Adrenal gland (tissue), 9 donors: ENCODE measurements at regions not wholly inside any gene's neighbourhood (a gene's known extent, or its start where the extent isn't known, plus 50 kb on each side); places are given as distances from the start of the nearest gene placed in this dataset.

ENCODE experiments used
- DNase-seq, 7 donors: peaks; one replicate each; pipeline ENCODE4 v3.0.0-alpha.2; 2019 to 2020
- H3K27ac ChIP-seq, 5 donors: fragments of 200-600 bp; sonication (generic) in 4 of 5; 1 replicate in 3 of 5; 2 replicates in 2 of 5; pipeline versions ENCODE4 v1.5.1 to v1.8.0; 2016 to 2020; ENCODE audit warnings: mild to moderate bottlenecking in 1 of 5
- H3K27me3 ChIP-seq: fragments of 200-600 bp; 2 replicates; pipeline ENCODE4 v1.8.0; 2021
- H3K36me3 ChIP-seq, 2 donors: fragments of 200-600 bp; replicated peaks in 1 of 2; 1 replicate in 1 of 2; 2 replicates in 1 of 2; pipeline versions ENCODE4 v1.5.1 to v1.8.0; 2018 to 2022
- H3K4me1 ChIP-seq, 2 donors: fragments of 200-600 bp; replicated peaks in 1 of 2; 1 replicate in 1 of 2; 2 replicates in 1 of 2; pipeline versions ENCODE4 v1.5.1 to v1.8.0; 2018 to 2021
- H3K4me3 ChIP-seq, 4 donors: fragments of 200-600 bp; sonication (generic) in 3 of 4; one replicate each; pipeline ENCODE4 v1.5.1; 2016 to 2018
- H3K9me3 ChIP-seq, 3 donors: fragments of 200-600 bp; sonication (generic) in 1 of 3; replicated peaks in 1 of 3; 1 replicate in 2 of 3; 2 replicates in 1 of 3; pipeline versions ENCODE4 v1.5.1 to v1.8.0; 2016 to 2021
- POLR2A ChIP-seq, 2 donors: fragments of 450-650 bp; IDR thresholded peaks; one replicate each; pipeline ENCODE4 v1.6.1; 2017; ENCODE audit warnings: antibody characterized with exemption in 2 of 2, mild to moderate bottlenecking in 2 of 2, moderate library complexity in 1 of 2
- WGBS, 4 donors: extraction: QIAGEN DNeasy Blood & Tissue Kit in 2 of 4; methylation state at CpG; one replicate each; pipeline versions ENCODE4 v1.1.5 to v1.1.7; 2013 to 2017; 5-methylcytosine and 5-hydroxymethylcytosine counted together
- intact Hi-C, 2 donors: fragments of 100-400 bp; cut with DNase I; formaldehyde crosslinking; loops; one replicate each; pipeline versions ENCODE4 v1.14.1 to v1.15.0; 2022 to 2023
- TF ChIP-seq, protein P1 (sequence below), 6 experiments: fragments of 450-650 bp in 4 of 6; fragments of 200-600 bp in 2 of 6; sonication (generic) in 1 of 6; IDR thresholded peaks; 1 replicate in 5 of 6; 2 replicates in 1 of 6; pipeline versions ENCODE4 v1.5.1 to v1.8.0; 2016 to 2021; ENCODE audit warnings: antibody characterized with exemption in 6 of 6, mild to moderate bottlenecking in 2 of 6, moderate library complexity in 1 of 6
- donor health status: healthy with polysubstance abuse.
- donor health status: Bipolar disorder and iron deficiency.
- donor health status: DM: yes; HTN: yes; CAD: no.
- donor health status: DM: no; HTN: no; CAD: no.
- donor health status: DM: no; HTN: no; CAD: no.

DNA sequence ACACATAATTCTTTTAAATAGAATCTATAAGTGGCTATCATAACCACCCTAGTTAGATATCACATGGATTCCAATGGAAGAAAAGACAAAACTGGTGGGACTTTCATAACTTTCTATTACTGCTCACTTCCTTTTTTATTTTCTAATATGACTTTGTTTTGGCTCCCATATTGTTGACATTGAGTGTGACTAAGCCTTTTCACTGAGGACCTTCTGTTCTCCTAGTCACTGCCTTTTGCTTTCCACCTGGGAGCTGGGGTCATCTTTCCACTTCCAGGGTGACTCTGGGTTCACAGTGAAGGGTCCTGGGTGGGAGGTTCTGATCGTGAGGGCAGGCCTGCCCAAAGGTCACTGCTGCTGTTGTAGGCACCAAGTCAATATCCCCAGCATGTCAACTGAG lies 275.8 kb downstream of the TGFB2 start:
- Histone ChIP-seq H3K4me3 (no peak overlapping the region), H3K27me3 (no peaks in the 10 kb centered on the region), H3K27ac (no peak overlapping the region), H3K4me1 (no peaks in the 10 kb centered on the region), H3K9me3 (no peaks in the 10 kb centered on the region), H3K36me3 (no peaks in the 10 kb centered on the region)
- TF ChIP-seq, protein P1, sequence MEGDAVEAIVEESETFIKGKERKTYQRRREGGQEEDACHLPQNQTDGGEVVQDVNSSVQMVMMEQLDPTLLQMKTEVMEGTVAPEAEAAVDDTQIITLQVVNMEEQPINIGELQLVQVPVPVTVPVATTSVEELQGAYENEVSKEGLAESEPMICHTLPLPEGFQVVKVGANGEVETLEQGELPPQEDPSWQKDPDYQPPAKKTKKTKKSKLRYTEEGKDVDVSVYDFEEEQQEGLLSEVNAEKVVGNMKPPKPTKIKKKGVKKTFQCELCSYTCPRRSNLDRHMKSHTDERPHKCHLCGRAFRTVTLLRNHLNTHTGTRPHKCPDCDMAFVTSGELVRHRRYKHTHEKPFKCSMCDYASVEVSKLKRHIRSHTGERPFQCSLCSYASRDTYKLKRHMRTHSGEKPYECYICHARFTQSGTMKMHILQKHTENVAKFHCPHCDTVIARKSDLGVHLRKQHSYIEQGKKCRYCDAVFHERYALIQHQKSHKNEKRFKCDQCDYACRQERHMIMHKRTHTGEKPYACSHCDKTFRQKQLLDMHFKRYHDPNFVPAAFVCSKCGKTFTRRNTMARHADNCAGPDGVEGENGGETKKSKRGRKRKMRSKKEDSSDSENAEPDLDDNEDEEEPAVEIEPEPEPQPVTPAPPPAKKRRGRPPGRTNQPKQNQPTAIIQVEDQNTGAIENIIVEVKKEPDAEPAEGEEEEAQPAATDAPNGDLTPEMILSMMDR (IDR thresholded peaks at IDR 0.05), result no peak
- TF ChIP-seq POLR2A (IDR thresholded peaks at IDR 0.05), result no peak
- intact Hi-C loops, result no loop called here
- DNase-seq, result no peak
- 69 to 86% (median 79%) methylated on average over 1 of the region's 1 CpG for WGBS, 4 donors

DNA sequence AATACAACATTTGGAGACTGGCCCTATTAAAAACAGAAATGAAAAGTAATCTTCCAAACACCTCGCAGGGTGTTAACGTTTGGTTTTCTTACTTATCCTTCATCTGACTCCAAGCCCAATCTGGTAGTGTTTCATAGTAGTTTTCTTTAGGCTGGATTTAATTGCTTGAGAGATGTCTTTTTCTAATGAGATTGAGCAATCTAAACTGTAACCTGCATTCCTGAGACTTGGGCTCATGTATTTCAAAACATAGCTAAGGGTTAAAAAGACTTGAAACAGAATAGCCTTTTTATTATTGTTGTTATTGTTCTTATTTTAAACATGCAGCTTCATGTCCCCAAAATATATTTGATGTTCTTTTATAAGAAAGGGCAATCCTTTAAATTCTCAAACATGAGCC lies 278.9 kb downstream of the TGFB2 start:
- TF ChIP-seq POLR2A (IDR thresholded peaks at IDR 0.05), result no peak
- TF ChIP-seq, protein P1 (IDR thresholded peaks at IDR 0.05), result no peak
- 75 to 96% (median 89%) methylated on average over 2 of the region's 2 CpGs for WGBS, 4 donors
- no peaks in the 10 kb centered on the region for H3K36me3 ChIP-seq
- H3K4me1 ChIP-seq, result no peaks in the 10 kb centered on the region
- H3K9me3 ChIP-seq, result no peaks in the 10 kb centered on the region
- intact Hi-C loops, result no loop called here
- DNase-seq, result no peak
- H3K27me3 ChIP-seq, result no peaks in the 10 kb centered on the region
- no peak overlapping the region for H3K27ac ChIP-seq
- H3K4me3 ChIP-seq, result no peak overlapping the region

DNA sequence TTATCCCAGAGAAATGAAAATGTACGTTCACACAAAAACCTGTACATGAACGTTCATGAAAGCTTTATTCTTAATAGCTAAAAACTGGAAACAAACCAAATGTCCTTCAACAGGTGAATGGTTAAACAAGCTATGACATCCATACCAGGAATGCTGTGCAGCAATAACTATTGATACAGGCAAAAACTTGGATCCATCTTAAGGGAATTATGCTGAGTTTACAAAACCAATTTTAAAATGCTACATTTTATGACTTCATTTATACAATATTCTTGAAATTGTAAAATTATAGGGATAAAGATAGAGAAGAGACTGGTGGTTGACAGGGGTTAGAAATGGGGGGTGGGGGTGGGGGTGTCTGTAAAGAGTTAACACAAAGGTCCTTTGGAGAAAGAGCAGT lies 280.3 kb downstream of the TGFB2 start:
- no peak for DNase-seq
- WGBS, 4 donors, result 53 to 74% (median 70%) methylated on average over 2 of the region's 2 CpGs
- TF ChIP-seq POLR2A (IDR thresholded peaks at IDR 0.05), result no peak
- TF ChIP-seq, protein P1 (IDR thresholded peaks at IDR 0.05), result no peak
- intact Hi-C loops, result no loop called here
- Histone ChIP-seq H3K36me3 (no peaks in the 10 kb centered on the region), H3K9me3 (no peaks in the 10 kb centered on the region), H3K4me3 (no peak overlapping the region), H3K4me1 (no peaks in the 10 kb centered on the region), H3K27ac (no peak overlapping the region), H3K27me3 (no peaks in the 10 kb centered on the region)

DNA sequence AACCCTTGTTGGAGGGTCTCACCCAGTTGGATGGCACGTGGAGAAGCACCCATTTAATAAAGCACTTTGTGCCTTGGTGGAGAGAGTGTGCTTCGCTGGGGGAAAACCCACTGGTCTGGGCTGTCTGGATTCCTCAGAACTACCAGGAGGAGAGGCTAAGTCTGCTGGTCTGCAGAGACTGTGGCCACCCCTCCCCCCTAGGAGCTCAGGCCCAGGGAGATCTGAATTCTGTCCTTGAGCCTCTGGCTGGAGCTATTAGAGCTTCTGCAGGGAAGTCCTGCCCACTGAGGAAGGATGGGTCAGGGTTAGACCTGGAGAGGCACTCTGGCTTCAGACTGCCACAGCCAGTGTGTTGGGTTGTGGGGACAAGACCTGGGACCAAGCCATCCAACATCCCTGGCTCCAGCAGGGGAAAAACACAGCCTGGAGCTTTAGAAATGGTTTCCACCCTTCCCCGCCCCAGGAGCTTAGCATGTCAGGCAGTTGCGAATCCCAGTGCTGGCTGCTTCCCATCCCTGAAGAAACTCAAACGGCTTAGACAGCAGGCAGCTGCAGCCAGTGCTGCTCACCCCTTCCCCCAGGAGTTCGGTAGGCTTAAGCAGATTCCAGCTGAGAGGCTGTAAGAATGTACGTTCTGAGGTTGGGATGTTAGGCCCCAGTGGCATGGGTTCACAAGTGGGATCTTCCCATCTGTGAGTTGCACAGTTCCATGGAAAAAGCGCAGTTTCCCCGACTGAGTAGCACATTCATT lies 288.3 kb downstream of the TGFB2 start:
- TF ChIP-seq, protein P1 (IDR thresholded peaks at IDR 0.05), result no peak
- no peak for TF ChIP-seq POLR2A (IDR thresholded peaks at IDR 0.05)
- H3K36me3 ChIP-seq, result no peaks in the 10 kb centered on the region
- 84 to 91% (median 90%) methylated on average over 4 to 9 of the region's 9 CpGs for WGBS, 4 donors

More for the DNA sequence above, 288.3 kb downstream of the TGFB2 start:
- Histone ChIP-seq H3K27ac (no peak overlapping the region), H3K4me3 (no peak overlapping the region), H3K9me3 (no peaks in the 10 kb centered on the region), H3K4me1 (no peaks in the 10 kb centered on the region), H3K27me3 (no peaks in the 10 kb centered on the region)
- no peak for DNase-seq
- intact Hi-C loops, result no loop called here
